MM.1S (cell line): ENCODE measurements at regions not wholly inside any gene's neighbourhood (a gene's known extent, or its start where the extent isn't known, plus 50 kb on each side); places are given as distances from the start of the nearest gene placed in this dataset.
"Not testable (repeated sequence)": the region's sequence is repeated elsewhere in the genome, so short reads cannot be mapped to it uniquely, and the experiment has no call there.

Source experiments
- DNase-seq: peaks from one replicate; pipeline ENCODE4 v3.0.0-alpha.2; 2015
- H2AFZ ChIP-seq: fragments of 300-600 bp; sonication (generic); 2 replicates; pipeline ENCODE4 v1.6.0; 2016; ENCODE audit warnings: antibody characterized with exemption, low read length
- H3F3A ChIP-seq: fragments of 300-600 bp; sonication (generic); 2 replicates; pipeline ENCODE4 v1.6.1; 2016; ENCODE audit warnings: mild to moderate bottlenecking, antibody characterized with exemption, low read length, moderate library complexity, mixed read lengths; ENCODE audit not compliant: insufficient read depth
- H3K27ac ChIP-seq: fragments of 300-600 bp; sonication (generic); 2 replicates; pipeline ENCODE4 v1.5.1; 2016; ENCODE audit warnings: mild to moderate bottlenecking, low read length
- H3K27me3 ChIP-seq: fragments of 300-600 bp; sonication (generic); replicated peaks from 2 replicates; pipeline ENCODE4 v1.6.0; 2016; ENCODE audit warnings: low read length; ENCODE audit not compliant: insufficient read depth
- H3K36me3 ChIP-seq: fragments of 300-600 bp; sonication (generic); replicated peaks from 2 replicates; pipeline ENCODE4 v1.6.1; 2016; ENCODE audit warnings: mild to moderate bottlenecking, low read length, mixed read lengths; ENCODE audit not compliant: insufficient read depth
- H3K4me1 ChIP-seq: fragments of 300-600 bp; sonication (generic); 2 replicates; pipeline ENCODE4 v1.6.1; 2016; ENCODE audit warnings: low read length, mixed read lengths
- H3K4me2 ChIP-seq: fragments of 300-600 bp; sonication (generic); 2 replicates; pipeline ENCODE4 v1.6.0; 2016; ENCODE audit warnings: low read depth, low read length
- H3K4me3 ChIP-seq: fragments of 300-600 bp; sonication (generic); 2 replicates; pipeline ENCODE4 v1.5.1; 2016; ENCODE audit warnings: low read length, mixed read lengths
- H3K79me2 ChIP-seq: fragments of 300-600 bp; sonication (generic); 2 replicates; pipeline ENCODE4 v1.6.1; 2016; ENCODE audit warnings: mixed run types, low read length, mixed read lengths
- H3K9ac ChIP-seq: fragments of 300-600 bp; sonication (generic); 2 replicates; pipeline ENCODE4 v1.6.1; 2016; ENCODE audit warnings: low read length, mixed read lengths
- H3K9me2 ChIP-seq: fragments of 300-600 bp; sonication (generic); replicated peaks from 2 replicates; pipeline ENCODE4 v1.6.1; 2016; ENCODE audit warnings: mild to moderate bottlenecking, low read length, mixed read lengths; ENCODE audit not compliant: insufficient read depth
- H3K9me3 ChIP-seq: fragments of 300-600 bp; sonication (generic); replicated peaks from 2 replicates; pipeline ENCODE4 v1.6.1; 2016; ENCODE audit warnings: mild to moderate bottlenecking, low read length, mixed read lengths; ENCODE audit not compliant: insufficient read depth
- H4K20me1 ChIP-seq: fragments of 300-600 bp; sonication (generic); 2 replicates; pipeline ENCODE4 v1.6.1; 2016; ENCODE audit warnings: mild to moderate bottlenecking, low read length, moderate library complexity, mixed read lengths; ENCODE audit not compliant: insufficient read depth
- EZH2 ChIP-seq: fragments of 300-600 bp; sonication (generic); optimal IDR thresholded peaks from 2 replicates; pipeline ENCODE3; 2017; ENCODE audit warnings: low read depth, mild to moderate bottlenecking, antibody characterized with exemption, low read length, mixed read lengths
- EZH2phosphoT487 ChIP-seq: fragments of 300-600 bp; sonication (generic); IDR thresholded peaks from 2 replicates; pipeline ENCODE4 v1.6.1; 2018; ENCODE audit warnings: antibody characterized with exemption, low read length
- TF ChIP-seq, protein P1 (sequence below): fragments of 300-600 bp; sonication (generic); IDR thresholded peaks from 2 replicates; pipeline ENCODE4 v1.5.1; 2016; ENCODE audit warnings: antibody characterized with exemption, low read length, mixed read lengths

DNA sequence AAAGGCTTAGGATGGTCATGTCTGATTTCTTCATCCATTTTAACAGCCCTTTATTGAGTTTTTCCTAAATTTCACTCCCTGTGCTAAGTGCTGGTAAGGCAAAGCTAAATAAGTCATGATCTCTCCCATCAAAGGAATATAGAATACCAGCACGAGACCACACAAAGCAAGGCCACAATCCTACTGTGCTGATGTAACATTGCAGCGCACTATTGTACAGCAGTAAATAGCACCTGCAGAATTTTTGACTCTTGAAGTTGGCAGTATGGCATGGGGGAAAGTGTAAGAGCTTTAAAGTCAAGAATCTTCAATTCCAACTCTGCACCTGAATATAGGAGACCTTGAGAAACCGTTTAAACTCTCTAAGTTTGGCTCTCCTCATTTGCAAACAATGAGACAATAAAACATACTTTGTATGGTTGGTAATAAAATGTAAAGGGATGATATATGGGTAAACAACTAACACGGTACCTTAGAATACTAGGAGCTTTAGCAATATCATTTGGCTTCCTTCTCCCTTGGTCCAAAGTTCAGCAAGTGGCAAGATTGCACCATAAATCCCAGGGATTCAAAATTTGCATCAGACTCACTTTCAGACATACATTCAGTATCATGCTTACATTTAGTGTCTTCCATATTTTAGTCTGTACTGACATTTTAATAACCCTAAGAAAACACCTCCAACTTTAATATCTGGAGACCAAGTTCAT, 132.9 kb upstream of the PRDX6 start:
- Histone ChIP-seq H3K9me2 (no peaks in the 10 kb centered on the region), H3K27me3 (no peaks in the 10 kb centered on the region), H2AFZ (no peak overlapping the region), H3F3A (no peaks in the 10 kb centered on the region), H3K4me3 (no peak overlapping the region), H3K9ac (no peak overlapping the region), H3K79me2 (no peaks in the 10 kb centered on the region), H3K36me3 (no peaks in the 10 kb centered on the region), H4K20me1 (no peaks in the 10 kb centered on the region), H3K27ac (no peak overlapping the region), H3K4me2 (no peak overlapping the region), H3K9me3 (no peaks in the 10 kb centered on the region), H3K4me1 (no peaks in the 10 kb centered on the region)
- no peak for DNase-seq
- TF ChIP-seq EZH2 (no peak), EZH2phosphoT487 (no peak)
- TF ChIP-seq, protein P1, sequence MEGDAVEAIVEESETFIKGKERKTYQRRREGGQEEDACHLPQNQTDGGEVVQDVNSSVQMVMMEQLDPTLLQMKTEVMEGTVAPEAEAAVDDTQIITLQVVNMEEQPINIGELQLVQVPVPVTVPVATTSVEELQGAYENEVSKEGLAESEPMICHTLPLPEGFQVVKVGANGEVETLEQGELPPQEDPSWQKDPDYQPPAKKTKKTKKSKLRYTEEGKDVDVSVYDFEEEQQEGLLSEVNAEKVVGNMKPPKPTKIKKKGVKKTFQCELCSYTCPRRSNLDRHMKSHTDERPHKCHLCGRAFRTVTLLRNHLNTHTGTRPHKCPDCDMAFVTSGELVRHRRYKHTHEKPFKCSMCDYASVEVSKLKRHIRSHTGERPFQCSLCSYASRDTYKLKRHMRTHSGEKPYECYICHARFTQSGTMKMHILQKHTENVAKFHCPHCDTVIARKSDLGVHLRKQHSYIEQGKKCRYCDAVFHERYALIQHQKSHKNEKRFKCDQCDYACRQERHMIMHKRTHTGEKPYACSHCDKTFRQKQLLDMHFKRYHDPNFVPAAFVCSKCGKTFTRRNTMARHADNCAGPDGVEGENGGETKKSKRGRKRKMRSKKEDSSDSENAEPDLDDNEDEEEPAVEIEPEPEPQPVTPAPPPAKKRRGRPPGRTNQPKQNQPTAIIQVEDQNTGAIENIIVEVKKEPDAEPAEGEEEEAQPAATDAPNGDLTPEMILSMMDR = no peak

DNA sequence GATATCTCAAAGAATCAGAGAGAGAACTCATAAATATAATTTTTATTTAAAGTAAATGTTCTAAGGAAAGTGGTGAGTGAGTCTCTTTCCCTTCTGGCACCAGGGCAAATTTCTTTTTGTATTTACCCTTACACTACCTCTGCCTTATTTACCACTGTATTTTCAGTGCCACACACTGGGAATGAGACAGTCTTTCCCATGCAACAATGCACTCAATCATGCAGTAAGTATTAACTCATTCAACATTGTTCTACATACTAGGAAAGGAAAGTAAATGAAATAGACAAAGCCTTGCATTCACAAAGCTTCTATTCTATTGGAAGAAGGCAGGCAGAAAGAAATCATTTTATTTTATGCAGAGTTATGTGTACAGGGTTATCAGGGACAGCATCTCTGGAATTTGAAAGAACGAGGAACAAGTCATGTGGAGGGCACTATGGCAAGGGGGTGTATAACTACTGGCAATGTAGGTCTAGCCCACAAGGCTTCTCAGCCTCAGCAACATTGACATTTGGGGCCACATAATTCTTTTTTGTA, 129.8 kb upstream of the PRDX6 start:
- Histone ChIP-seq H3K9me2 (no peaks in the 10 kb centered on the region), H3K9ac (no peak overlapping the region), H3K27me3 (no peaks in the 10 kb centered on the region), H3K36me3 (no peaks in the 10 kb centered on the region), H3F3A (no peaks in the 10 kb centered on the region), H3K9me3 (no peaks in the 10 kb centered on the region), H3K79me2 (no peaks in the 10 kb centered on the region), H3K4me1 (no peaks in the 10 kb centered on the region), H3K4me2 (no peak overlapping the region), H4K20me1 (no peaks in the 10 kb centered on the region), H2AFZ (no peak overlapping the region), H3K4me3 (no peak overlapping the region), H3K27ac (no peak overlapping the region)
- no peak for DNase-seq
- TF ChIP-seq, protein P1 = no peak
- TF ChIP-seq EZH2phosphoT487 = no peak
- no peak for TF ChIP-seq EZH2

GRCh38 chr1:173352635-173353034, 124.5 kb upstream of the PRDX6 start:
- H3K9me3 ChIP-seq, DNase-seq, H3K9me2 ChIP-seq, H3K79me2 ChIP-seq, H3K4me2 ChIP-seq, H3K9ac ChIP-seq, H3K4me1 ChIP-seq, H3F3A ChIP-seq, H3K27ac ChIP-seq, H3K4me3 ChIP-seq, H4K20me1 ChIP-seq, H2AFZ ChIP-seq, H3K27me3 ChIP-seq, H3K36me3 ChIP-seq: not testable (repeated sequence)

DNA sequence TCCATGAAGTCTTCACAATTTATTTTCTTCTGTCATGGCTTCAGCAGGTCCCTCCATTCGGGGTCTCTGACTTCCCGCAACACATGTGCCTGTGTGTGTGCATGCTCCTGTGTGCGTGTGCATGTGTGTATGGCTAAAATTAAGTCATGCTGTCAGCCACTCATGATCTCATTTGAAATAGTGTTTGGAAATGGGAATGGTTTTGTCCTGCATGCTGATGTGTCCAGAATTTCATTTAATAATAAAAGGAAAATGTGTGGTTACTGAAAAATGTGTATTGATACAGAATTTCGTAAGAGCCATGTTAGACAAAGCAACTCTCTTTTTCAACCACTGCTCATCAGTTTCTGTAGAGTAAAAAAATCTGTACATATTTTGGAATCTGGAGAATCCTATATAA, 123.8 kb upstream of the PRDX6 start:
- Histone ChIP-seq H3K9ac (no peak overlapping the region), H3K36me3 (no peaks in the 10 kb centered on the region), H3K9me3 (no peaks in the 10 kb centered on the region), H3K27me3 (no peaks in the 10 kb centered on the region), H2AFZ (no peak overlapping the region), H3K79me2 (no peaks in the 10 kb centered on the region), H3K4me1 (no peaks in the 10 kb centered on the region), H4K20me1 (no peaks in the 10 kb centered on the region), H3F3A (no peaks in the 10 kb centered on the region), H3K4me2 (no peak overlapping the region), H3K4me3 (no peak overlapping the region), H3K9me2 (no peaks in the 10 kb centered on the region), H3K27ac (no peak overlapping the region)
- no peak for DNase-seq
- TF ChIP-seq EZH2 = no peak
- no peak for TF ChIP-seq EZH2phosphoT487
- TF ChIP-seq, protein P1 = no peak
